ENCODE measurements at regions not wholly inside any gene's neighbourhood (a gene's known extent, or its start where the extent isn't known, plus 50 kb on each side); places are given as distances from the start of the nearest gene placed in this dataset.

- no peak for TF ChIP-seq CTCF (IDR thresholded peaks at IDR 0.05)
- TF ChIP-seq POLR2A (IDR thresholded peaks at IDR 0.05): no peak
Measured at GRCh38 chr1:57494530-57495079, 70.7 kb upstream of the DAB1 start.
